Endothelial cell of umbilical vein (primary cell): ENCODE measurements at regions not wholly inside any gene's neighbourhood (a gene's known extent, or its start where the extent isn't known, plus 50 kb on each side); places are given as distances from the start of the nearest gene placed in this dataset.

ENCODE experiments used
- BruUV-seq: library from RNA; stranded (reverse); fragments of 400-500 nt; replicated peaks from 2 replicates; lab custom pipeline; 2021; lab: Mats Ljungman, UMichigan
- CTCF ChIA-PET: fragments of 300-600, 350-600 bp; sonication (Branson Sonifier 250); formaldehyde crosslinking; loops from one replicate; lab custom pipeline; 2021; ENCODE audit warnings: antibody characterized with exemption, inconsistent platforms; lab: Charles Lee
- POLR2A ChIA-PET: fragments of 300-600, 350-600 bp; sonication (Branson Sonifier 250); formaldehyde crosslinking; loops from one replicate; lab custom pipeline; 2021; ENCODE audit warnings: antibody characterized with exemption, inconsistent platforms; lab: Charles Lee
- DNase-seq: peaks from one replicate; pipeline ENCODE4 v3.0.0-alpha.2; 2011; ENCODE audit warnings: low read depth, low spot score
- FAIRE-seq: peaks from 2 replicates; lab custom pipeline; 2011; peaks lifted over from hg19 to GRCh38; lab: Jason Lieb, UNC
- H2AFZ ChIP-seq: 2 replicates; pipeline ENCODE4 v1.6.0; 2012; ENCODE audit warnings: low read depth, low read length, control low read depth, inconsistent platforms
- H3K27ac ChIP-seq: 2 replicates; pipeline ENCODE4 v1.5.1; 2011; ENCODE audit warnings: low read depth, mild to moderate bottlenecking, control low read depth, low read length, moderate library complexity; ENCODE audit not compliant: insufficient read depth
- H3K27me3 ChIP-seq, 2 experiments: 2 replicates each; pipeline versions ENCODE4 v1.6.0 to v1.6.1; 2011; ENCODE audit warnings: low read length in 2 of 2, mixed read lengths in 1 of 2; ENCODE audit not compliant: control insufficient read depth in 2 of 2, insufficient read depth in 2 of 2
- H3K36me3 ChIP-seq, 2 experiments: 2 replicates in 1 of 2; 3 replicates in 1 of 2; pipeline ENCODE4 v1.5.1; 2011; ENCODE audit warnings: low read length in 2 of 2, mild to moderate bottlenecking in 1 of 2, moderate library complexity in 1 of 2; ENCODE audit not compliant: control insufficient read depth in 2 of 2, insufficient read depth in 2 of 2; ENCODE audit errors: extremely low read depth in 1 of 2
- H3K4me1 ChIP-seq: 3 replicates; pipeline ENCODE4 v1.5.1; 2011; ENCODE audit warnings: mild to moderate bottlenecking, low read length; ENCODE audit not compliant: control insufficient read depth, insufficient read depth; ENCODE audit errors: extremely low read depth
- H3K4me2 ChIP-seq: 2 replicates; pipeline ENCODE4 v1.6.1; 2011; ENCODE audit warnings: low read length, control low read depth, mixed read lengths; ENCODE audit not compliant: insufficient read depth
- H3K4me3 ChIP-seq, 3 experiments: fragments of 200-600 bp in 1 of 3; sonication (generic), shearing (Covaris generic) in 1 of 3; replicated peaks in 1 of 3; 2 replicates each; pipeline ENCODE4 v1.5.1; 2011 to 2016; ENCODE audit warnings: control low read depth in 3 of 3, low read length in 3 of 3, mild to moderate bottlenecking in 2 of 3, inconsistent platforms in 1 of 3, low read depth in 1 of 3, moderate library complexity in 1 of 3; ENCODE audit not compliant: insufficient read depth in 1 of 3
- H3K79me2 ChIP-seq: 2 replicates; pipeline ENCODE4 v1.6.0; 2012; ENCODE audit warnings: low read length, inconsistent platforms; ENCODE audit not compliant: control insufficient read depth, insufficient read depth
- H3K9ac ChIP-seq: replicated peaks from 2 replicates; pipeline ENCODE3; 2011; ENCODE audit warnings: low read length, control low read depth; ENCODE audit not compliant: insufficient read depth; ENCODE audit errors: extremely low read depth
- H3K9me1 ChIP-seq: replicated peaks from 3 replicates; pipeline ENCODE4 v1.6.0; 2011; ENCODE audit warnings: mild to moderate bottlenecking, low read length; ENCODE audit not compliant: control insufficient read depth, insufficient read depth; ENCODE audit errors: extremely low read depth
- H3K9me3 ChIP-seq: replicated peaks from 2 replicates; pipeline ENCODE4 v1.5.1; 2012; ENCODE audit warnings: low read length, inconsistent platforms; ENCODE audit not compliant: control insufficient read depth, insufficient read depth
- H4K20me1 ChIP-seq: replicated peaks from 2 replicates; pipeline ENCODE3; 2011; ENCODE audit warnings: mild to moderate bottlenecking, low read length; ENCODE audit not compliant: control insufficient read depth, insufficient read depth; ENCODE audit errors: extremely low read depth
- EZH2 ChIP-seq: IDR thresholded peaks from 2 replicates; pipeline ENCODE4 v1.6.1; 2012; ENCODE audit warnings: borderline replicate concordance, low read depth, mild to moderate bottlenecking, moderate library complexity, low read length, inconsistent platforms; ENCODE audit not compliant: severe bottlenecking
- FOS ChIP-seq: IDR thresholded peaks from 2 replicates; pipeline ENCODE4 v1.6.1; 2011; ENCODE audit warnings: mild to moderate bottlenecking, low read length, moderate library complexity, borderline replicate concordance; ENCODE audit not compliant: insufficient read depth
- GATA2 ChIP-seq: IDR thresholded peaks from 2 replicates; pipeline ENCODE4 v1.7.0; 2011; ENCODE audit warnings: low read depth, mild to moderate bottlenecking, moderate library complexity, mixed read lengths, low read length; ENCODE audit not compliant: insufficient read length, insufficient read depth
- JUN ChIP-seq: IDR thresholded peaks from 2 replicates; pipeline ENCODE4 v1.6.1; 2011; ENCODE audit warnings: borderline replicate concordance, low read depth; ENCODE audit not compliant: insufficient read length, insufficient read depth
- MYC ChIP-seq: IDR thresholded peaks from one replicate; pipeline ENCODE4 v1.6.1; 2011; ENCODE audit warnings: mild to moderate bottlenecking, low read depth, low read length
- POLR2A ChIP-seq: IDR thresholded peaks from 2 replicates; pipeline ENCODE4 v1.6.1; 2012; ENCODE audit warnings: low read depth, mild to moderate bottlenecking, control low read depth, low read length
- POLR2AphosphoS5 ChIP-seq: IDR thresholded peaks from 2 replicates; pipeline ENCODE4 v1.6.1; 2012; ENCODE audit warnings: low read depth, mild to moderate bottlenecking, control low read depth, low read length, moderate library complexity; ENCODE audit not compliant: insufficient read depth
- dilution Hi-C: fragments of 300-500 bp; cut with MboI; formaldehyde crosslinking; loops from one replicate; pipeline ENCODE4 v1.15.0; 2019; ENCODE audit warnings: low sequenced_read_pairs; ENCODE audit not compliant: extremely low pct_ligation_motif_present
- intact Hi-C: fragments of 100-400 bp; cut with micrococcal nuclease; formaldehyde crosslinking; loops from one replicate; pipeline ENCODE4 v1.10.0; 2022
- TF ChIP-seq, protein P1 (sequence below): IDR thresholded peaks from 2 replicates; pipeline ENCODE4 v1.6.1; 2011; ENCODE audit not compliant: insufficient read depth, insufficient read length
- TF ChIP-seq, protein P2 (sequence below), 2 donors: IDR thresholded peaks; 1 replicate in 1 of 2; 2 replicates in 1 of 2; pipeline ENCODE4 v1.5.1; 2011; ENCODE audit warnings: low read length in 2 of 2, mild to moderate bottlenecking in 2 of 2, moderate library complexity in 2 of 2, control low read depth in 1 of 2, inconsistent platforms in 1 of 2, low read depth in 1 of 2; ENCODE audit not compliant: insufficient read depth in 1 of 2; ENCODE audit errors: extremely low read depth in 1 of 2

DNA sequence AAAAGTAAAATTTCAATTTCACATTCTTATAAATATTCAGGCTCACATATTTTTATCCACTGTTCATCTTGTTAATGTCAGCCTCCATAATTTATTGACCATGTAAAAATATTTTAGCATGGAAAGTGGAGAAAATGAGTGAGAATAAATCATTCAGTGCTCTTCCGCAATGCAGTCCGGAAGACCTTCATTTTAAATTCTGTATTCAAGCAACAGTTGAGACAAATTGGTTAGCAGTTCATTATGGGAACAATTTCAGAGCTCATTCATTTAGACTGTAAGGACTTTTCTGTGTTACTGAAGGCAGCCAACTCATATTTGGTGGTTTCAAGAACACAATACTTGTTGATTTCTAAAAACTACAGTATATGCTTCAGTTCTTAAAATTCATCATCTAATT is 97.8 kb downstream of the TYW3 start:
- POLR2A ChIA-PET = no interaction called here
- no peak for TF ChIP-seq POLR2A
- Histone ChIP-seq H3K27ac (no peak overlapping the region), H2AFZ (no peak overlapping the region), H3K4me3 (no peak overlapping the region), H3K9ac (no peak overlapping the region), H4K20me1 (no peaks in the 10 kb centered on the region), H3K36me3 (no peaks in the 10 kb centered on the region), H3K9me3 (no peaks in the 10 kb centered on the region), H3K4me1 (no peaks in the 10 kb centered on the region), H3K4me2 (no peak overlapping the region), H3K79me2 (no peaks in the 10 kb centered on the region), H3K27me3 (no peaks in the 10 kb centered on the region), H3K9me1 (no peaks in the 10 kb centered on the region)
- FAIRE-seq (no peak), DNase-seq (no peak)
- CTCF ChIA-PET = no interaction called here
- intact Hi-C loops (no loop called here), dilution Hi-C loops (no loop called here)
- BruUV-seq = no TSS peak

DNA sequence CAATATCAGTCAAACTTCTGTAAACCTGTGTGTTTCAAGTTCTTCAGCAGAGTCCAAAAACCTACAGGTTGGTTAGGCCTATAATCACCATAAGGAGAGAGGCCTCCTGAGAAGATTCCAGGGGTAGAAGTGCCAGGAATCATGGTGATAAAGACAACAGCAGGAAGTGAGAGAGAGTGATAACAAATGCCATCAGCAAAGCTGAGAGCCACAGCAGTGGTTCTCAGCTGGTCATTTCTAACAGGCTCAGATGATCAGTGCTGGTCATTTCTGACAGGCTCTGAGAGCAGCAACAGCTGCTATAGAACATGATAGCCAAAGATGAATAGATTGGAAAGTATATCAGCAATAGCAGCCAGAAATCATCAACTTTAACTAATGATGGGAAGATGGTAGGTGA is 101.3 kb downstream of the TYW3 start:
- CTCF ChIA-PET = no interaction called here
- no TSS peak for BruUV-seq

More for the DNA sequence above, 101.3 kb downstream of the TYW3 start:
- Histone ChIP-seq H3K9ac (no peak overlapping the region), H3K4me3 (no peak overlapping the region), H3K4me1 (no peaks in the 10 kb centered on the region), H3K27ac (no peak overlapping the region), H3K36me3 (no peaks in the 10 kb centered on the region), H3K9me3 (no peaks in the 10 kb centered on the region), H2AFZ (no peak overlapping the region), H3K27me3 (no peaks in the 10 kb centered on the region), H3K4me2 (no peak overlapping the region), H3K9me1 (no peaks in the 10 kb centered on the region), H3K79me2 (no peaks in the 10 kb centered on the region), H4K20me1 (no peaks in the 10 kb centered on the region)
- TF ChIP-seq EZH2 (no peak), MYC (no peak), FOS (no peak), GATA2 (no peak), POLR2A (no peak), POLR2AphosphoS5 (no peak), JUN (no peak)
- TF ChIP-seq, protein P1, sequence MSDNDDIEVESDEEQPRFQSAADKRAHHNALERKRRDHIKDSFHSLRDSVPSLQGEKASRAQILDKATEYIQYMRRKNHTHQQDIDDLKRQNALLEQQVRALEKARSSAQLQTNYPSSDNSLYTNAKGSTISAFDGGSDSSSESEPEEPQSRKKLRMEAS = no peak
- TF ChIP-seq, protein P2, sequence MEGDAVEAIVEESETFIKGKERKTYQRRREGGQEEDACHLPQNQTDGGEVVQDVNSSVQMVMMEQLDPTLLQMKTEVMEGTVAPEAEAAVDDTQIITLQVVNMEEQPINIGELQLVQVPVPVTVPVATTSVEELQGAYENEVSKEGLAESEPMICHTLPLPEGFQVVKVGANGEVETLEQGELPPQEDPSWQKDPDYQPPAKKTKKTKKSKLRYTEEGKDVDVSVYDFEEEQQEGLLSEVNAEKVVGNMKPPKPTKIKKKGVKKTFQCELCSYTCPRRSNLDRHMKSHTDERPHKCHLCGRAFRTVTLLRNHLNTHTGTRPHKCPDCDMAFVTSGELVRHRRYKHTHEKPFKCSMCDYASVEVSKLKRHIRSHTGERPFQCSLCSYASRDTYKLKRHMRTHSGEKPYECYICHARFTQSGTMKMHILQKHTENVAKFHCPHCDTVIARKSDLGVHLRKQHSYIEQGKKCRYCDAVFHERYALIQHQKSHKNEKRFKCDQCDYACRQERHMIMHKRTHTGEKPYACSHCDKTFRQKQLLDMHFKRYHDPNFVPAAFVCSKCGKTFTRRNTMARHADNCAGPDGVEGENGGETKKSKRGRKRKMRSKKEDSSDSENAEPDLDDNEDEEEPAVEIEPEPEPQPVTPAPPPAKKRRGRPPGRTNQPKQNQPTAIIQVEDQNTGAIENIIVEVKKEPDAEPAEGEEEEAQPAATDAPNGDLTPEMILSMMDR (IDR thresholded peaks at IDR 0.05; ENCODE audit: extremely low read depth in 1 of 2, insufficient read depth in 1 of 2, low read depth in 1 of 2, low read length in 2 of 2) = no peak
- POLR2A ChIA-PET = no interaction called here
- no peak for FAIRE-seq
- no peak for DNase-seq
- dilution Hi-C loops = no loop called here
- intact Hi-C loops = no loop called here
